Trophoblast cell (in vitro differentiated cells and primary cell): ENCODE measurements at regions not wholly inside any gene's neighbourhood (a gene's known extent, or its start where the extent isn't known, plus 50 kb on each side); places are given as distances from the start of the nearest gene placed in this dataset.

Source experiments
- DNase-seq, 2 donors: peaks; one replicate each; pipeline ENCODE4 v3.0.0-alpha.2; 2016
- H2AFZ ChIP-seq: 2 replicates; pipeline ENCODE4 v1.6.1; 2013; ENCODE audit warnings: low read length, moderate library complexity, mild to moderate bottlenecking; ENCODE audit not compliant: insufficient read depth, poor library complexity
- H2AK5ac ChIP-seq: 2 replicates; pipeline ENCODE4 v1.6.1; 2013; ENCODE audit warnings: mild to moderate bottlenecking, low read length
- H2BK120ac ChIP-seq: 2 replicates; pipeline ENCODE4 v1.6.1; 2013; ENCODE audit warnings: low read length, mild to moderate bottlenecking, moderate library complexity; ENCODE audit not compliant: insufficient read depth, poor library complexity
- H2BK12ac ChIP-seq: 2 replicates; pipeline ENCODE4 v1.6.1; 2013; ENCODE audit warnings: mild to moderate bottlenecking, low read length, moderate library complexity
- H2BK5ac ChIP-seq: 2 replicates; pipeline ENCODE4 v1.6.1; 2013; ENCODE audit warnings: low read length, low read depth, moderate library complexity, mild to moderate bottlenecking; ENCODE audit not compliant: poor library complexity
- H3K14ac ChIP-seq: 2 replicates; pipeline ENCODE4 v1.6.1; 2013; ENCODE audit warnings: mild to moderate bottlenecking, low read length
- H3K18ac ChIP-seq: 2 replicates; pipeline ENCODE4 v1.6.1; 2013; ENCODE audit warnings: mild to moderate bottlenecking, low read length
- H3K23ac ChIP-seq: 2 replicates; pipeline ENCODE4 v1.6.1; 2013; ENCODE audit warnings: low read length
- H3K27ac ChIP-seq: 2 replicates; pipeline ENCODE4 v1.5.1; 2013; ENCODE audit warnings: low read depth, mild to moderate bottlenecking, inconsistent platforms, low read length, moderate library complexity
- H3K27me3 ChIP-seq: 2 replicates; pipeline ENCODE4 v1.6.1; 2013; ENCODE audit warnings: inconsistent platforms, mild to moderate bottlenecking, low read length, moderate library complexity; ENCODE audit not compliant: insufficient read depth
- H3K36me3 ChIP-seq, 2 experiments: 1 replicate in 1 of 2; 2 replicates in 1 of 2; pipeline ENCODE4 v1.6.1; 2013; ENCODE audit warnings: low read length in 2 of 2, mild to moderate bottlenecking in 2 of 2, moderate library complexity in 1 of 2; ENCODE audit not compliant: insufficient read depth in 2 of 2, control insufficient read depth in 1 of 2
- H3K4ac ChIP-seq: 2 replicates; pipeline ENCODE4 v1.6.1; 2013; ENCODE audit warnings: low read depth, mild to moderate bottlenecking, low read length, moderate library complexity
- H3K4me1 ChIP-seq, 2 experiments: 1 replicate in 1 of 2; 2 replicates in 1 of 2; pipeline ENCODE4 v1.6.1; 2013; ENCODE audit warnings: low read length in 2 of 2, mild to moderate bottlenecking in 2 of 2, moderate library complexity in 1 of 2; ENCODE audit not compliant: insufficient read depth in 2 of 2, control insufficient read depth in 1 of 2
- H3K4me2 ChIP-seq: 2 replicates; pipeline ENCODE4 v1.6.1; 2013; ENCODE audit warnings: inconsistent platforms, mild to moderate bottlenecking, low read length, moderate library complexity
- H3K4me3 ChIP-seq: 2 replicates; pipeline ENCODE4 v1.5.1; 2013; ENCODE audit warnings: mild to moderate bottlenecking, low read depth, low read length, inconsistent platforms
- H3K79me1 ChIP-seq: one replicate; pipeline ENCODE4 v1.6.1; 2013; ENCODE audit warnings: low read length
- H3K79me2 ChIP-seq: 2 replicates; pipeline ENCODE4 v1.6.1; 2013; ENCODE audit warnings: low read length, mild to moderate bottlenecking; ENCODE audit not compliant: control insufficient read depth, insufficient read depth, poor library complexity
- H3K9ac ChIP-seq: 2 replicates; pipeline ENCODE4 v1.6.1; 2013; ENCODE audit warnings: mild to moderate bottlenecking, low read length
- H3K9me3 ChIP-seq: 2 replicates; pipeline ENCODE4 v1.6.1; 2013; ENCODE audit warnings: low read depth, mild to moderate bottlenecking, control low read depth, inconsistent platforms, low read length; ENCODE audit not compliant: insufficient read depth
- H4K12ac ChIP-seq: 2 replicates; pipeline ENCODE4 v1.6.1; 2013; ENCODE audit warnings: low read depth, mild to moderate bottlenecking, low read length, moderate library complexity
- H4K8ac ChIP-seq: 2 replicates; pipeline ENCODE4 v1.6.1; 2013; ENCODE audit warnings: low read depth, mild to moderate bottlenecking, low read length, moderate library complexity
- H4K91ac ChIP-seq: one replicate; pipeline ENCODE4 v1.6.1; 2013; ENCODE audit warnings: low read depth, mild to moderate bottlenecking, low read length, moderate library complexity
- WGBS: extraction: QIAGEN DNeasy Blood & Tissue Kit; methylation state at CpG from one replicate; pipeline ENCODE4 v1.1.7; 2013; ENCODE audit warnings: missing lambda C conversion rate; ENCODE audit not compliant: insufficient read length, insufficient coverage; ENCODE audit errors: extremely low coverage; 5-methylcytosine and 5-hydroxymethylcytosine counted together

DNA sequence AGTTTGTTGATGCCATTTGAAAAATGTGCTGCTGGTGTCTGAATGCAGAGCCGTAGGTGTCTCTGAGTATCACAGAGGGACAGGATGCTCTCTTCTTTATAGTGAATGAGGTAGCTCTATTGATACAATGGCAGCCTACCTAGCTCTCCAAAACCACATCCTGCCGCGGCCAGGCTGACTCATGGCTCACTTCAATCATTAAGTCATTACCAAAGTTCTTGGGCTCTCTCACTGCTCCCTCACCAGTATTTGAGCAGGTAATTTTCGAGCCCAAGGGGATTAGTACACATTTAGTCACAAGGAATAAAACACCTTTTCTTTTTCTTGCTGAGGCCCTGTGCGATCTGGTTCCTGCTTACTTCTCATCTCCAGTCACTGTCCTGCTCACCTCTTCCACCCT is 509.0 kb upstream of the LARGE1 start:
- Histone ChIP-seq H4K12ac (no peak overlapping the region), H3K27me3 (no peaks in the 10 kb centered on the region), H3K4me2 (no peak overlapping the region), H4K8ac (no peak overlapping the region), H3K4me3 (no peak overlapping the region), H3K4ac (no peak overlapping the region), H2BK120ac (no peak overlapping the region), H3K79me2 (no peaks in the 10 kb centered on the region), H3K14ac (no peak overlapping the region), H3K4me1 (peaks cover 0 to 4% of the 10 kb centered on the region in 2 experiments), H3K18ac (no peak overlapping the region), H3K27ac (no peak overlapping the region), H3K36me3 (no peaks in the 10 kb centered on the region), H3K79me1 (no peaks in the 10 kb centered on the region), H2AFZ (no peak overlapping the region), H3K9ac (no peak overlapping the region), H4K91ac (no peak overlapping the region), H2BK5ac (no peak overlapping the region), H2BK12ac (no peak overlapping the region), H3K9me3 (no peaks in the 10 kb centered on the region), H2AK5ac (no peak overlapping the region), H3K23ac (no peak overlapping the region)
- DNase-seq: no peak
- no CpG with 5 or more reads among the region's 5 CpGs for WGBS

DNA sequence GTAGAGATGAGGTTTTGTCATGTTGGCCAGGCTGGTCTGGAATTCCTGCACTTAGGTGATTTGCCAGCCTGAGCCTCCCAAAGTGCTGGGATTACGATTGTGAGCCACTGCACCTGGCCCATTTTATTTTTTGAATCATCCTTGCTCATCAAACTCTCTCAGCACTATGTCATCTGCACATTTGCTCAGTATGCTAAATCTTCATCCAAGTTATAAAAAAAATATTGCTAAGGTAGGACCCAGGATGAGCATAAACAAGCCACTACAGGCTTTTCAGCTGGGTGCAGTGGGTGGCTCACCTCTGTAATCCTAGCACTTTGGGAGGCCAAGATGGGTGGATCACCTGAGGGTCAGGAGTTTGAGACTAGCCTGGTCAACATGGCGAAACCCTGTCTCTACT is 510.1 kb upstream of the LARGE1 start:
- Histone ChIP-seq H4K12ac (no peak overlapping the region), H4K91ac (no peak overlapping the region), H3K9me3 (no peaks in the 10 kb centered on the region), H2AK5ac (no peak overlapping the region), H3K4me2 (no peak overlapping the region), H3K4me3 (no peak overlapping the region), H2AFZ (no peak overlapping the region), H3K27me3 (no peaks in the 10 kb centered on the region), H4K8ac (no peak overlapping the region), H3K36me3 (no peaks in the 10 kb centered on the region), H3K18ac (no peak overlapping the region), H3K14ac (no peak overlapping the region), H3K27ac (no peak overlapping the region), H2BK5ac (no peak overlapping the region), H3K79me2 (no peaks in the 10 kb centered on the region), H3K23ac (no peak overlapping the region), H3K4ac (no peak overlapping the region), H3K4me1 (peaks cover 0 to 4% of the 10 kb centered on the region in 2 experiments), H2BK12ac (no peak overlapping the region), H2BK120ac (no peak overlapping the region), H3K79me1 (no peaks in the 10 kb centered on the region), H3K9ac (no peak overlapping the region)
- DNase-seq: no peak
- no CpG with 5 or more reads among the region's 2 CpGs for WGBS

DNA sequence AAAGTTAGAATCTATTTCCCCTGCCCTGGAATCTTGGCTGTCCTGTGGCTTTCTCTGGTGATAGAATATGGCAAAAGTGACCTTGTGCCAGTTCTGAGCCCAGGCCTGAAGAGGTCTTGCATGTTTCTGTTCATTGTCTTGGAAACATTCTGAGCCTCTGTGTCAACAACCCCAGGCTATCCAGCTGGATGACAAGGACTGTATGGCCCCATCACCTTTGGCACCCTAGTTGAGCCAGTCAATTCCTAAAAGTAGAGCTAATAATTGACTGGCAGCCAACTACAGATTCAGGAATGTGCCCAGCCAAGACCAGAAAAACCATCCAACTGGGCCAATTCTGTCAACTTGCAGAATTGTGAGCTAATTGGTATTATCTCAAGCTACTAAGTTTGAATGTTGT is 514.1 kb upstream of the LARGE1 start:
- no peak overlapping the region for H2BK120ac ChIP-seq
- no peak overlapping the region for H2BK12ac ChIP-seq
- H3K4me3 ChIP-seq: no peak overlapping the region
- no peaks in the 10 kb centered on the region for H3K79me2 ChIP-seq
- DNase-seq: no peak
- H3K14ac ChIP-seq: no peak overlapping the region
- H3K27ac ChIP-seq: no peak overlapping the region
- no peaks in the 10 kb centered on the region for H3K4me1 ChIP-seq
- H3K36me3 ChIP-seq: no peaks in the 10 kb centered on the region
- no peak overlapping the region for H3K23ac ChIP-seq
- no peaks in the 10 kb centered on the region for H3K79me1 ChIP-seq
- no peak overlapping the region for H2AFZ ChIP-seq
- no peak overlapping the region for H4K12ac ChIP-seq
- no peak overlapping the region for H3K18ac ChIP-seq
- no peak overlapping the region for H3K9ac ChIP-seq
- no peak overlapping the region for H4K91ac ChIP-seq
- H3K9me3 ChIP-seq: no peaks in the 10 kb centered on the region
- H3K27me3 ChIP-seq: no peaks in the 10 kb centered on the region
- no peak overlapping the region for H2AK5ac ChIP-seq
- no peak overlapping the region for H4K8ac ChIP-seq
- no peak overlapping the region for H3K4ac ChIP-seq
- H3K4me2 ChIP-seq: no peak overlapping the region
- H2BK5ac ChIP-seq: no peak overlapping the region

DNA sequence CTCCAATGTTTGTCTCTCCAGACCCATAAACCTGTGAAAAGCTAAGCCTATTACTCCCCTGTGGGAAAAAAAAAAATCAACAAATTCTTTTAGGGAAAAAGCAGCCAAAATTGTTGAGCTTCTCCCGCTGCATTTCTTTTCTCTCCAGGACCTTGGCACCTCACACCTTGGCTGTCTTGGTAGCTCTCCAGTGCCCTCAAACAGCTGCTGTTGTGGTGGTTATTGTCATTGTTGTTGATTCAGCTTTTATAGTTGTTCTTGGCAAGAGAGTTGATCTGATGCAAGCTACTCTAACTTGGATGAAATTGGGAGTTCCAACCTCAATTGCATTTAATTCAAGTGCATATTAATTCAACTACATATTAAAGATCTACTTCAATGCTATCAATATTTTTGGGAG is 516.9 kb upstream of the LARGE1 start:
- Histone ChIP-seq H2AK5ac (no peak overlapping the region), H2AFZ (no peak overlapping the region), H3K4me3 (no peak overlapping the region), H3K18ac (no peak overlapping the region), H3K4me2 (no peak overlapping the region), H2BK12ac (no peak overlapping the region), H4K91ac (no peak overlapping the region), H3K79me2 (no peaks in the 10 kb centered on the region), H3K4ac (no peak overlapping the region), H3K23ac (no peak overlapping the region), H3K9me3 (no peaks in the 10 kb centered on the region), H3K79me1 (no peaks in the 10 kb centered on the region), H3K27ac (no peak overlapping the region), H4K12ac (no peak overlapping the region), H4K8ac (no peak overlapping the region), H2BK5ac (no peak overlapping the region), H3K14ac (no peak overlapping the region), H3K9ac (no peak overlapping the region), H3K27me3 (no peaks in the 10 kb centered on the region), H3K36me3 (no peaks in the 10 kb centered on the region), H3K4me1 (no peaks in the 10 kb centered on the region), H2BK120ac (no peak overlapping the region)
- DNase-seq: no peak
- no CpG with 5 or more reads among the region's 1 CpG for WGBS

DNA sequence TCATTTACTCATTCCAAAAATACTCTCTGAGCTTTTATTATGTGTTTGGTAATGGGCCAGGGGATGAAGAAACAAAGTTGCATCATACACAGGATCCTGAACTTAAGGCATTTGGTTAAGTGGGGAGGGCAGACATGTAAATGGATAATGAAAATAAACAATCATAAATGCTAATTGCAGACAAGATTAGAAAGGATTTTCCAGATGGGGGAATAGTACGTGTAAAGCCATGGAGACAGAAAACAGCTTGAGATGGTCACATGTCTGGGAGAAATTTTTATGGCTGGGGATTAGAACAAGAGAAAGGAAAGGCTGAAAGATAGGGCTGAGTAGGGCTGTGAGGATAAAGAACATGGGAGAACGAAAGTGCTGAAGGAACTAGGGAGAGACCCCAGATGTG is 534.3 kb upstream of the LARGE1 start:
- no peaks in the 10 kb centered on the region for H3K79me1 ChIP-seq
- H3K18ac ChIP-seq: no peak overlapping the region
- H3K36me3 ChIP-seq: no peaks in the 10 kb centered on the region
- no peak overlapping the region for H3K9ac ChIP-seq
- H3K14ac ChIP-seq: no peak overlapping the region
- H2BK120ac ChIP-seq: no peak overlapping the region
- no peak overlapping the region for H2AK5ac ChIP-seq
- H3K4me1 ChIP-seq: no peaks in the 10 kb centered on the region
- no peak overlapping the region for H3K4me2 ChIP-seq
- no peak overlapping the region for H3K27ac ChIP-seq
- no peak overlapping the region for H3K4ac ChIP-seq
- H3K79me2 ChIP-seq: no peaks in the 10 kb centered on the region
- no CpG with 5 or more reads among the region's 2 CpGs for WGBS
- no peaks in the 10 kb centered on the region for H3K9me3 ChIP-seq
- no peak overlapping the region for H2BK5ac ChIP-seq
- H3K23ac ChIP-seq: no peak overlapping the region
- H3K4me3 ChIP-seq: no peak overlapping the region
- no peak overlapping the region for H2AFZ ChIP-seq
- no peak overlapping the region for H4K91ac ChIP-seq
- H4K8ac ChIP-seq: no peak overlapping the region
- no peaks in the 10 kb centered on the region for H3K27me3 ChIP-seq
- no peak for DNase-seq
- no peak overlapping the region for H2BK12ac ChIP-seq
- no peak overlapping the region for H4K12ac ChIP-seq
